H4 (cell line): ENCODE measurements at regions not wholly inside any gene's neighbourhood (a gene's known extent, or its start where the extent isn't known, plus 50 kb on each side); places are given as distances from the start of the nearest gene placed in this dataset.
"Not testable (repeated sequence)": the region's sequence is repeated elsewhere in the genome, so short reads cannot be mapped to it uniquely, and the experiment has no call there.

Experiments
- DNase-seq: peaks from one replicate; pipeline ENCODE4 v3.0.0-alpha.2; 2015; ENCODE audit warnings: low spot score

DNA sequence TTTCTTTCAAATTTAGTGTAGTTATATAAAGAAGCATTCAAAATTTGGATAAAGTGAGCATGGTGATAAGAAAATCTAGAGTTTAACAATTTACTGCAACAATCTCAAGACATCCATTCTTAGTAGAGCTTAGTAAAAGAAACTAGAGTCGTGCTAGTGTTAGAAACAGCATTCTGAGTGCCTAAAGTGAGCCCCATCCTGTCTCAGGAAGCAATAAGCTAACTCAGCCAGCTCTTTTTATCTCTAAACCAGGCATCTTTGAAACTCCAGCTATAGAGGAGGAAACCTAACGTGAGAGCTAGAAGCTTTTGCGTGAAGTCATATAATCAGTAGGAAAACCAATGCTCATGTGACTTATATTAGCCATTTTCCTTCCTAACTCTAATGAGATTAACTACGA lies 1187.1 kb upstream of the EPHA6 start:
- DNase-seq: no peak

GRCh38 chr3:95627697-95628096 lies 1186.7 kb upstream of the EPHA6 start:
- no peak for DNase-seq

DNA sequence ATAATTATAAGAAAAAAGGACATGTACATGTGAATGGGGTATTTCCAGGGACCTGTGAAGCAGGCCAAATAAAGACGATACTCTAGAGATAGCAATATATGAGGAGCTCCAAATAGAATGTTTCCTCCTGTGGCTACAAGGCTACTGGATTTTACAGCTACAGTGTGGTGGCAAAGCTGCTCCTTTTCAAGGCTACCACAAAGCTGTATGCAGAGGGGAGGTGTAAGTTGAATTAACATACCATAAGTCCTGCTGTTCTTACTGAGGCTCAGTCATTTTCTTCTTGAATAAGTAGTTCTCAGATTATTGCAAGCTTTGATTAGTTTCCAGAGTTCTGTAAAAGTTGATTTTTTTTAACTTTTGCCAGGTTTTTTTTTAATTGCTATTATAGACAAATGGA lies 1184.6 kb upstream of the EPHA6 start:
- DNase-seq: no peak

DNA sequence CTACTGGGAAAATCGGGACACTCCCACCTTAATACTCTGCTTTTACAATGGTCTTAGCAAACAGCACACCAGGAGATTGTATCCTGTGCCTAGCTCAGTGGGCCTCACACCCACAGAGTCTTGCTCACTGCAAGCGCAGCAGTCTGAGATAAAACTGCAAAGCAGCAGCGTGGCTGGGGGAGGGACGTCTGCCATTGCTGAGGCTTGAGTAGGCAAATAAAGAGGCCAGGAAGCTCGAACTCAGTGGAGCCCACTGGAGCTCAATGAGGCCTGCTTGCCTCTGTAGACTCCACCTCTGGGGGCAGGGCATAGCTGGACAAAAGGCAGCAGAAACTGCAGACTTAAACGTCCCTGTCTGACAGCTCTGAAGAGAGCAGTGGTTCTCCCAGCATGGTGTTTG lies 1169.1 kb upstream of the EPHA6 start:
- no peak for DNase-seq

GRCh38 chr3:95654570-95655362 lies 1159.6 kb upstream of the EPHA6 start:
- peak; percentile 26 for DNase-seq

DNA sequence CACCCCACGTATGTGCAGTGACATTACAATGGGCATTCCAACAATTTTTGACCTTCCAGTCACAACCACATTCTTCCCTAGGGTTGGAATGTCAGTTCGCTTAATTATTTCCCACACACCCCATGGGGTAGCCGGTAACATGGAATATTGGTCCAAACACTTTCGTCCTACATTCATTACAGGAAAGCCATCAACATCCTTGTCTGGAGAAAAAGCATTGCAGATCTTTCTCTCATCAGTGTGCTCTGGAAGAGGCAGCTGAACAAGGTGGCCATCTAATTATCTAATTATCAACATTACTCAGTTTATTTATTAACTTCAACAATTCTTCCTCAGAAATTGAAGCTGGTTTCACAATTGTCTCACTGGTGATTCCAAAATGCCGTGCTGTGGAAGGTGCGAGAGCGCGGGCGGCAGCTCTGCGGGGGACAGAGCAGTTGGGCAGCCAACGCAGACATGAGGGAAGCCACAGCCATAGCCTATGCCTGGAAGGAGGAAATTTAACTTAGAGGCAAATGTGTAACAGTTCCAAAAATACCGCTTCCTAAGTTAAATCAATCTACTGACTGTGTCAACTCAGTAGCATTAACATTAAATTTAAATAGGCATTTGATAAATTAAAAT lies 1158.9 kb upstream of the EPHA6 start:
- DNase-seq: peak; percentile 29

DNA sequence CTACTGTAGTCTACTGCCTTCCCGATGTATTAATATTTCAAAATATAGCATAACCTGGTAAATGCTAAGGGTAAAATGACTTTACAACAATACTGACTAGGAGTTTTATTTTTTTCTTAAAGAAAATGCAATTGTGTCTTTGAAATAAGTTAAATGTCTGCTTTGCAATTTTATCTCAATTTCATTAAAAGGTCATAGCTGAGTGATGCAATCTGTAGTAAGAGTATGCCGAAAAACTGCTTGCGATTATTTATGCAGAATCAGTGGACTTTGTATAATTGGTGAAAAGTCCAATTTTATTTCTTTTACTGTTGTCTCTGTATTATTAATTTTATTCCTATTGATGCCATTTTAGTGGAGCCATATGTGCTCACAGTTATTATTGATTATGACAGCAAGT lies 1143.6 kb upstream of the EPHA6 start:
- no peak for DNase-seq

DNA sequence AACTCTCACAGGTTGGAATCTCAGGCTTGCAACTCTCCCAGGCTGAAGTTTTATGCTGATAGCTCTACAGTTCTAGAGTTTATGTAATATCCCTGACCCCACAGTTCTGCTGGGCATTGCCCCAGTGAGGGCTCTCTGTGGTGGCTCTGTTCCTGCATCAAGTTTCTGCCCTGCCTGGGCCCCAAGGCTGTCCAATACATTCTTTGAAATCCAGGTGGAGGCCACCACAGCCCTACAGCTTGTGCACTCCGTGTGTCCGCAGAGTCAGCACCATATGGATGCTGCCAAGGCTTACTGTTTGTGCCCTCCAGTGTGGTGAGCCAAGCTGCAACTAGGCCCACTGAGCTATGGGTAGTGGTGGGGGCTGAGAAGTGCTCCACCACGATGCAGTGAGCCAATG lies 1141.2 kb upstream of the EPHA6 start:
- DNase-seq: no peak

DNA sequence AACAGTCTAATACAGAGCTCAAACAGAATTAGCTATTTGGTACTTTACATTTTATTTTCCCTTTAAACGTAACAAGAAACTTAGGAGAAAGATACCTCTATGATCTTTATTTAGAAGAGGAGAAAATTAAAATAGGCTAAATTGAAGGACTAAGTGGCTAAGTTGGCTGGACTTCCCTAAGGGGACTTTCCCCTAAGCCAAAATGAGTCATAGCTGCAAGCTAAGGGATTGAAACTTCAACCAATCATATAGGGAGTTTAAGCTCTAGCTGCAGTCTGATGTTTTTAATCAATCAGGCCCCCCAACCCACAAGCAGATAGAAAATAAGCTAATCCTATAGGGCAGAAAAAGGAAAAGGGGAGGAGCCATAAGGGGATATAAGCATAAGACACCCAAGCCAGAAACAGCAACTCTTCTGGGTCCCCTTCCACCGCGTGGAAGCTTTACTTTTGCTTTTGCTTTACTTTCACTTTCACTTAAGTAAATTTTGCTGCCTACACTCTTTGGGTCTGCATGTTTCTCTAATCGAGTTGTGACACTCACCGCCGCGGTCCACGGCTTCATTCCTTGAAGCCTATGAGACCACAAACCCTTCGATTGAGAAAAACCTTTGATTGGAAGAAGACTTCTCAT lies 1108.5 kb upstream of the EPHA6 start:
- peak; percentile 63 for DNase-seq

- DNase-seq: no peak
These were observed 1107.1 kb upstream of the EPHA6 start for GRCh38 chr3:95707268-95707667.

DNA sequence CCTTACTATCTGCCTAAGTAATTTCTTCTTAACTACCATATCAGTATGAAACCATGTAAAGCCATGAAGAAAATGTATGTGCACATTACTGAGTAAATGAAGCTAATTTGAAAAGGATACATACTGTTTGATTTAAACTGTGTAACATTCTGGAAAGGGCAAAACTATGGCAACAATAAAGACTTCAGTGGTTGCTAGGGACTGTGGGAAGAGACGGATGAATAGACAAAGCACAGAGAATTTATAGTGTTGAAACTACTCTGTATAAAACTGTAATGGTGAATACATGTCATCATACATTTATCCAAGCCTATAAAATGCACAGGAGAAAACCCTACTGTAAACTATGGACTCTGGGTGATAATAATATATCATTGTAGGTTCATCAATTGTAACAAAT lies 1103.7 kb upstream of the EPHA6 start:
- no peak for DNase-seq

- DNase-seq: no peak
These were observed 1102.6 kb upstream of the EPHA6 start for GRCh38 chr3:95711789-95712188.

DNA sequence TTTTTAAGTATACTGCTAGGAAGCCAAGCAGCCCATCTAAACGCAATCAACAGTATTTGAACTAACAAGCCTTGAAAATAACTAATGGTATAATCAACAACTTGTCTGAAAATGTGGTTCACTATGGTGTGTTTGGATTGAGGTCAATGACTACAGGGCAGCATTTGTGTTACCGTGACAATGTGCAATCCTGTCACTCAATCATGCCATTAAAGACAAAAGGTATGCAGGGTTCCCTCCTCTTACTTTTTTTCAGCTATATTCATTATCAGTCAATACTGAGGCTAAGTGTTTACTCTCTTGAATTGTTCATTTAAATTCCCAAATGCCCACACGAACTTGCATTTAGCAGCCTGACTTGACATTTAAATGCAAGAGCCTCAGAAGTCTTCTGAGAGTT lies 1099.3 kb upstream of the EPHA6 start:
- DNase-seq: no peak

DNA sequence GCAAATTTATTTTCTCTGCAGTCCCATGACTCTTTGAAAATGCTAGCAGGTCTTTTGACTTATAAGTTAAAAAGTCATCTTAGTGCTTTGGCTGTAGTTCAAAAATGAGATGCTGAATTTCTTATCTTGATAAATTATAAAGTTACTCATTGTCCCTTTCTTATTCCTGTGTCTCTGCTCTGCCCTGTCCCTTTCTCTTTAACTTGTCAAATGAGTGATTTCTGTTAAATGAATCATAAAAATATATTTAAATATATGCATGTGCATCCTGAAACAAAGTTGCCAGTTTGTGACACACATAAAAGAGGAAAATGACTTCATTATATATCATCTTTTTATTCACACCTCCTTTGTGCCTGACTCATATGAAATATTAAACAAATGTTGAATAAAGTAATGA lies 1097.3 kb upstream of the EPHA6 start:
- DNase-seq: no peak

DNA sequence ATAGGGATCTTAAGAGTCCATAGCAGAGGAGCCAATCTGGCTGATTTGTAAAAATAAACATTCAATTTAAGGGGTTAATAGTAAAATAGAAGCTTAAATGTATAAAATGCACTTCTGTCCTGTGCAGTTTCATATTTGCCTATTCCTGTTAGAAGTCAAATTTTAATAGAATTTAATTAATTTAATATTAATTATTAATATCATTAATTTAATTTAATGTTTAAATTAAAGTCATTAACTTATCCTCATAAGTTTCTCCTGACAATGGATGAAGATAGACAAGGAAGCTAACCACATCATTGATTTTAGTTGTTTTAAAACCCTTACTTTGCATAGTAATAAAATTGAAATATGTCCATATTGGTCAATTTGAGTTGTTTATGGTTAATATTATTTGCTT lies 1096.2 kb upstream of the EPHA6 start:
- DNase-seq: no peak

DNA sequence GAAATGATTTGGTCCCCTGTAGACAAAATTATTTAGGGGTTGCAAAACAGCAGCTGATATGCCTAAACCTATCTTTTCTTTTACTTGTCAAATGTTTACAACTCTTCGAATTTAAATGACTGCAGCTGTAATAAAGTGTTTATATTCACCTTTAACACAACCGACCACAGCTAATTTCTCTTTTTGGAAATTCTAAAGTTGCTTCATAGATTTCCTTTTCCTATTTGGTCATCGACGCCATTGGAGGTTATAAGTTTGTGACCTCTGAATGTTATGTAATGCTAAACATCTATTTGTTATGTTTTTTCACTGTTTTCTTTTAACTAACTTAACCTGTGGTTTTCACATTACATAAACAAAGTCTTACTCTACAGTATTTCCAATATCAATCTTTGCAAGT lies 1094.9 kb upstream of the EPHA6 start:
- DNase-seq: peak; percentile 50

- peak; percentile 84 for DNase-seq
These were observed 1092.5 kb upstream of the EPHA6 start for GRCh38 chr3:95721938-95722337.

DNA sequence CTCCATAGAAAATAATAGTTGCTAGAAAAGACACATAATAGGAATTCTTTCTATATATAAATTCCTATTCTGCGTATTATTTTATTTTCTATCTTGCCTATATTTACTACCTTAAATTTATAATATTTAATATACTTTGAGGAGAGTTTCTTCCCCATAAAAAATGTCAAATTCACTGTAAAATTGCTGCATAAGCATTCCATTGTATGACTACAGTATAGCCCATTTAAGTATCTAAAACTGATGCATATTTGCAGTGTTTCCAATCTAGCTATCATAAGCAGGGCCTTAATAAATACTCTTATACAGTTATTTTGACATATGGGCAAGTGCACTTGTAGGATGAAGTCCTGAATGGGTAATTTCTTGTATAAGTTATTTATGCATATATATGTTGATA lies 1088.6 kb upstream of the EPHA6 start:
- DNase-seq: no peak

DNA sequence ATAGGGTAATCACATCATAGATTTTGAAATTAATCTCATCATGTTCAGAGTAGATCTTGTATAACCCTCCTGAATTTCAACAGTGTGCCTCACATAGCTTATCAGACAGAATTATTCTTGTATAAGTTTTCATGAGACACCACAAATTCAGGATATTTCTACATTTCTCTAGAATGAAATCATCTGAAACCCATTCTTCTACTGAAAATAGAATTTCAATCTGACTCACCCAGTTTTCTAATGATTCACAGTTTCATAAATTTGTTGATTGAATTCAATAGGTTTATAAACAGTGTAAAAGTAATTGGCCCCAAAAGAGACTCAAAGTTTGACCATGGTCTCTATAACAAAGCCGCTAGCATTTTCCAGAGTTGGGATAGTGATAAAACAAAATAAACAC lies 1082.6 kb upstream of the EPHA6 start:
- DNase-seq: no peak

DNA sequence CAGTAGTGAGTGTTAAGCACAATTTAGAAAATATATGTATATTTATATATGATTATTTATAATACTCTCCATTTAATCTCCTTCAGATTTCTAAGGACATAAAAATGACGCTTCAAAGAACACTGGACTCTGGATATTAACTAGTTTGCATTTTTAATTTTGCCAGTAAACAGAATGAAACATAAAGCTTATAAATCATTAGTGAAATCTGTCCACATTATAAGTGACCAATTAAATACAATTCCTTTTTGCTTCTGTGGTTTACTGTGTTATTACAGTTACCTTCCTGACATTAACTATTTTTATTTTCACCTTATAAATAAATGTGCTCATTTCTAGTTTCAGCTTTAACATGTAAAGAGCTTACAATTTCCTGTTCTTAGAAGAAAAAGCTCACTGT lies 1081.1 kb upstream of the EPHA6 start:
- no peak for DNase-seq

GRCh38 chr3:95738045-95738444 lies 1076.3 kb upstream of the EPHA6 start:
- no peak for DNase-seq

DNA sequence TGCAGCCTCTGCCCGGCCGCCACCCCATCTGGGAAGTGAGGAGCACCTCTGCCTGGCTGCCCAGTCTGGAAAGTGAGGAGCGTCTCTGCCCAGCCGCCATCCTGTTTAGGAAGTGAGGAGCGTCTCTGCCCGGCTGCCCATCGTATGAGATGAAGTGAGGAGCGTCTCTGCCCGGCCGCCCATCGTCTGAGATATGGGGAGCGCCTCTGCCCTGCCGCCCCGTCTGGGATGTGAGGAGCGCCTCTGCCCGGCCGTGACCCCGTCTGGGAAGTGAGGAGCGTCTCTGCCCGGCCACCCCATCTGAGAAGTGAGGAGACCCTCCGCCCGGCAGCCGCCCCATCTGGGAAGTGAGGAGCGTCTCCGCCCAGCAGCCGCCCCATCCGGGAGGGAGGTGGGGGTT lies 1069.5 kb upstream of the EPHA6 start:
- DNase-seq: not testable (repeated sequence)

DNA sequence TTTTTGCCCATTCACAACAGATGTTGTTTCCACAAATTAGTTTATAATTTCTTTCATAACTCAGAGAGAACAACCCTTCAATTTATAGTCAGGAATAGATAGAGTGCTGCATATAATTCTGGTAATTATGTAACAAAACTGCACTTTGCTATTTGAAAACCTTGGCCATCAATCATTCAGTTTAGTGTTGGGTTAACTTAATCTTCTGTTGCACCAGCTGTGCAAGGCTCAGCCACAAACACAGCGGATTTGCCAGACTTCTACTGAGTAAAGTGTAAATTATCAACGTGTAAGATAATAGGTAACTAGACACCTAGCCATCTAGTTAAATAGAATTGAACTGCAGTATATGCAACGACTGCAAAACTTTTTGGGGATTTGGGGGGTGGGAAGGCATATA lies 1064.3 kb upstream of the EPHA6 start:
- DNase-seq: peak; percentile 40
